ENCODE measurements at regions not wholly inside any gene's neighbourhood (a gene's known extent, or its start where the extent isn't known, plus 50 kb on each side); places are given as distances from the start of the nearest gene placed in this dataset.

DNA sequence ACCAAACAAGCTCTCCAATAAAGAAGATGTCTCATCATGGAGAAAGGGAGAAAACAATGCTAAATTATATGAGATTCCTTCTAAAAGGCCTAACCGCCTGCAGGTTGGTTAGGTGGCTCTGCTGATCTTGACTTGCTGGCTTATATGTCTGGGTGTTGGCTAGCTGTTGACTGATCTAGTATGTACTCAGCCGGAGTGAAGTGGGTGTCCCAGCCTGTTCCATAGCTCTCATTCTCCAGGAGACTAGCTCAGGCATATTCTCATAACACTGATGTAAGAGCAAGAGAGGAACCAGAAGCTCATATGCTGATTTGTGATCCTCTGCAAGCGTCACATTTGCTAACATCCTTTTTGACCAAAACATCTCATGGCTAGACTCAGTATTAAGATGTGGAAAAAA, 473.0 kb downstream of the BMP2 start:
- TF ChIP-seq, protein P1, sequence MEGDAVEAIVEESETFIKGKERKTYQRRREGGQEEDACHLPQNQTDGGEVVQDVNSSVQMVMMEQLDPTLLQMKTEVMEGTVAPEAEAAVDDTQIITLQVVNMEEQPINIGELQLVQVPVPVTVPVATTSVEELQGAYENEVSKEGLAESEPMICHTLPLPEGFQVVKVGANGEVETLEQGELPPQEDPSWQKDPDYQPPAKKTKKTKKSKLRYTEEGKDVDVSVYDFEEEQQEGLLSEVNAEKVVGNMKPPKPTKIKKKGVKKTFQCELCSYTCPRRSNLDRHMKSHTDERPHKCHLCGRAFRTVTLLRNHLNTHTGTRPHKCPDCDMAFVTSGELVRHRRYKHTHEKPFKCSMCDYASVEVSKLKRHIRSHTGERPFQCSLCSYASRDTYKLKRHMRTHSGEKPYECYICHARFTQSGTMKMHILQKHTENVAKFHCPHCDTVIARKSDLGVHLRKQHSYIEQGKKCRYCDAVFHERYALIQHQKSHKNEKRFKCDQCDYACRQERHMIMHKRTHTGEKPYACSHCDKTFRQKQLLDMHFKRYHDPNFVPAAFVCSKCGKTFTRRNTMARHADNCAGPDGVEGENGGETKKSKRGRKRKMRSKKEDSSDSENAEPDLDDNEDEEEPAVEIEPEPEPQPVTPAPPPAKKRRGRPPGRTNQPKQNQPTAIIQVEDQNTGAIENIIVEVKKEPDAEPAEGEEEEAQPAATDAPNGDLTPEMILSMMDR (IDR thresholded peaks at IDR 0.05; ENCODE audit: low read depth, low read length): no peak
- Histone ChIP-seq H3K36me3 (no peaks in the 10 kb centered on the region), H3K4me1 (ENCODE audit: low read depth) (no peaks in the 10 kb centered on the region), H3K4me3 (no peak overlapping the region), H3K27me3 (no peaks in the 10 kb centered on the region), H3K9me3 (ENCODE audit: low read depth) (no peaks in the 10 kb centered on the region), H3K27ac (no peak overlapping the region)
- DNase-seq (ENCODE audit: low read depth in 1 of 2, low spot score in 1 of 2): no peak

DNA sequence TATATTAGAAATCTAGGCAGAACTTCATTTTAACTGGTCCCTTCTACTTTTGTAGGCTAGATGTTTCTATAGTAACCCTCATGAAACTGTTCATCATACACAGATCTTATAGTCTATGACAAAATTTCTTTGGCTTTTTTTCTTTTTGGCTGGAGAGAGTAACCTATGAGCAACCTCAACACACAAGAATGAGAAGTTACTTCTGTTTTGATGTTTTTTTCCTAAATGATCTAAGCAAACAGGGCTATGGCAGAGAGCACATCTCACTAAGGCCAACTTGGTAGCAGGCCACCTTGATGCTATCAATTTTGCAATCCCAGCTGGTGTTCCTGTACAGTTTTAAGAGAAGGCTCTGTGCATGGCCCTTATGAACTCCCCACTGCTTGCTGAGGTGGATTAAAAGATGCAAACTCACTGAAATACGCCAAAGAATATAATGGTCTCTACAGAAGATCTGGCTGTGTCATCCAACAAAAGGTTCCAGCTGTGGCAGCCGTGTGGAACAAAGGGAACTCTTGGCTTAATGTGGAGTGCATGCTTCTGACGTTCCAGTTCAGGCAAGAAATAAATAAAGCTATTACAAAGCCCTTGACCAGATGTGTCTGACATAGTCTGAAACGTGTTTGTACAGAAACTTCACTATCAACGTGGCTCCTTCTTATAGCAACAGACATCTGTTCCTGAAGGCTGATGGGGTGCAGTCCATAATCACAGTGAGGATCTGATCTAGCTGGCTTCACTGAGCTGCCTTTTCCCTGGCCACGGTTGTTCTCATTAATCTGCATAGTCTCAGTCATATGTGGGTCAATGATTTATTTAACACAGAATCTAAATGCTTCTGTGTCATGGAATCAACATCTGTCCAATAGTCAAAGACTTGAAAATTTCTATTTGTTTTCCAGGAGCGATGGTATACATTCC, 481.1 kb downstream of the BMP2 start:
- no peaks in the 10 kb centered on the region for H3K27me3 ChIP-seq
- H3K4me3 ChIP-seq: no peak overlapping the region
- H3K9me3 ChIP-seq (ENCODE audit: low read depth): no peaks in the 10 kb centered on the region
- TF ChIP-seq, protein P1 (IDR thresholded peaks at IDR 0.05; ENCODE audit: low read depth, low read length): no peak
- H3K4me1 ChIP-seq (ENCODE audit: low read depth): no peaks in the 10 kb centered on the region
- no peak for DNase-seq (ENCODE audit: low read depth in 1 of 2, low spot score in 1 of 2)
- H3K36me3 ChIP-seq: no peaks in the 10 kb centered on the region
- no peak overlapping the region for H3K27ac ChIP-seq

DNA sequence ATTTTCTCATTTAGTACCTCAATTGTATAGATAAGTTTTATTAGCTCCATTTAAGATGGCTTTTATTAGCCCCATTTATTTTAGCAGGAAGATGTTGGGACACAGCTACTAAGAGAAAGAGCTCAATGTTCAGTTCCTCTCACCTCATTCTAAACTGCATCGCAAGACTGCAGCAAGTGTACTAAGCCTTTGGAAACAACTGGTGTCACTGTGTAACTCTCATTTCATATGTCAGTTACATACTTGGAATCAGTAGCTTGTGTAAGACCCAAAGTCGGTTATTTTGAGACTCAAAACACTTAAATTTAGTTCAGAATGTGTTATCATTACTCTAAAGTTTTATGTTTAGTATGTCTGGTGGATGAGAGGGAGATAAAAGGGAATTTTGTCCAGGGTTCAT, 482.9 kb downstream of the BMP2 start:
- no peaks in the 10 kb centered on the region for H3K9me3 ChIP-seq (ENCODE audit: low read depth)
- no peaks in the 10 kb centered on the region for H3K4me1 ChIP-seq (ENCODE audit: low read depth)
- H3K4me3 ChIP-seq: no peak overlapping the region
- H3K36me3 ChIP-seq: no peaks in the 10 kb centered on the region
- H3K27ac ChIP-seq: no peak overlapping the region
- TF ChIP-seq, protein P1 (IDR thresholded peaks at IDR 0.05; ENCODE audit: low read depth, low read length): no peak
- no peak for DNase-seq (ENCODE audit: low read depth in 1 of 2, low spot score in 1 of 2)
- H3K27me3 ChIP-seq: no peaks in the 10 kb centered on the region

DNA sequence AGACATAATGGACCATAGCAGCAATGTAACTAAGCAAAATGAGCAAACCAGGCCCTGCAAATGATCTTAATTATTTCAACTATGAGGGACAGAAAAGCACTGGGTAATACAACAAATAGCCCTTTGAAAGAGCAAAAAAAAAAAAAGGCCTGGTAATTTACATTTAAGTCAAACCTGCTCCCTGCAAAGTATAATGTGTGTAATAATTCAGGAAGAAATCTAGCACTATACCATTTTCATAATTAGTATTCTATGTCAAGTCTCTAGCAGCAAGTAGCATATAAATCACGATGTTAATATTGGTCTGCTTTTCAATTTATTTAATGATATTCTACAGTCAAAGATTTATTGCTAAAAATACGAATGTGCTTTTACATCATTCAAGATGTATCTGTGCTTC, 489.6 kb downstream of the BMP2 start:
- Histone ChIP-seq H3K4me3 (no peak overlapping the region), H3K36me3 (no peaks in the 10 kb centered on the region), H3K9me3 (ENCODE audit: low read depth) (no peaks in the 10 kb centered on the region), H3K4me1 (ENCODE audit: low read depth) (no peaks in the 10 kb centered on the region), H3K27ac (no peak overlapping the region), H3K27me3 (no peaks in the 10 kb centered on the region)
- no peak for DNase-seq (ENCODE audit: low read depth in 1 of 2, low spot score in 1 of 2)
- TF ChIP-seq, protein P1 (IDR thresholded peaks at IDR 0.05; ENCODE audit: low read depth, low read length): no peak

DNA sequence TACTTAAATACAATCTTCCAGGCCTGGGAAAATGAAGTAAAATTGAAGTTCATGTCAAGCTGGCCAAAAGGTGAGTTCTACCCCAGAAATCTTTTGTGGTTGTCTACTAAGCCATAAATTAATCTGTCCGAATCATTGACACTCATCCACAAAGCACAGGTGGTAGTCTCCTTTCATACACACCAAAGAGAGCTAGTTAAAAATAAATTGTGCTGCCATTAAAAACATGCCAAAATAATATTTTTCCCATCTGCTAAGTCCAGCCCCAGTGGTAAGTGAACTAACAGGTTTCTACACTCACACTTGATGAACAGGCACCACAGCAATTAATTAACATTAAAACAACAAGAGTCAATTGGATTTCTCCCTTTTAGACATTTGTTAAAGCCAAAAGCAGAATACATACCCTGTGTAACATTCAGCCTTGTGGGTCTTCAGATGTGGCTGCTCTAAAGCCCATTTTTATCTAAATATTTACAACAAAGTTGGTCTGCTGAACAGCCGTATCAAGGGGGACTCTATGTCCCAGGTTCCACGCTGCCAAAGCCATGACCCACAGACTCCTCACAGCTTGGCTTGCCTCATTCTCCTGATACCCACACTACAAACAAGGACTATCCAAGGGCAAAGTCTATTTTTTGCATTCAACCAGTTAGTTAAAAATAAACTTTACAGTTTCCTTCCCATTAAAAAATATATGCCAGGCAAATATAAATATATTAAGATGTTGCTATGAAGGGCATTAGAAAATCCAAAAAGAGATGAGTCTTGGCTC, 490.4 kb downstream of the BMP2 start:
- no peaks in the 10 kb centered on the region for H3K4me1 ChIP-seq (ENCODE audit: low read depth)

More for the DNA sequence above, 490.4 kb downstream of the BMP2 start:
- no peak for DNase-seq (ENCODE audit: low read depth in 1 of 2, low spot score in 1 of 2)
- H3K9me3 ChIP-seq (ENCODE audit: low read depth): no peaks in the 10 kb centered on the region
- TF ChIP-seq, protein P1 (IDR thresholded peaks at IDR 0.05; ENCODE audit: low read depth, low read length): no peak
- H3K4me3 ChIP-seq: no peak overlapping the region
- H3K36me3 ChIP-seq: no peaks in the 10 kb centered on the region
- H3K27ac ChIP-seq: no peak overlapping the region
- H3K27me3 ChIP-seq: no peaks in the 10 kb centered on the region

Measured in cardiac muscle cell (in vitro differentiated cells and primary cell).